OCI-LY1 (cell line): ENCODE measurements at regions not wholly inside any gene's neighbourhood (a gene's known extent, or its start where the extent isn't known, plus 50 kb on each side); places are given as distances from the start of the nearest gene placed in this dataset.
A peak's percentile ranks its signal among the peaks of the same experiment; 100 is the strongest.
"Not testable (repeated sequence)": the region's sequence is repeated elsewhere in the genome, so short reads cannot be mapped to it uniquely, and the experiment has no call there.

Source experiments
- H2AFZ ChIP-seq: fragments of 200-600 bp; sonication (generic), shearing (Covaris generic); 2 replicates; pipeline ENCODE4 v1.6.0; 2014; ENCODE audit warnings: antibody characterized with exemption, mild to moderate bottlenecking, low read length
- H3F3A ChIP-seq: fragments of 200-600 bp; sonication (generic), shearing (Covaris generic); 2 replicates; pipeline ENCODE4 v1.6.0; 2014; ENCODE audit warnings: mild to moderate bottlenecking, antibody characterized with exemption, low read length, moderate library complexity; ENCODE audit not compliant: insufficient read depth
- H3K27ac ChIP-seq: fragments of 200-600 bp; sonication (generic); 2 replicates; pipeline ENCODE4 v1.5.1; 2014; ENCODE audit warnings: low read length, mixed run types, mild to moderate bottlenecking, low read depth; ENCODE audit not compliant: poor library complexity, severe bottlenecking
- H3K27me3 ChIP-seq: fragments of 200-600 bp; sonication (generic); 2 replicates; pipeline ENCODE4 v1.6.0; 2014; ENCODE audit warnings: antibody characterized with exemption, mild to moderate bottlenecking, low read length, moderate library complexity; ENCODE audit not compliant: insufficient read depth
- H3K36me3 ChIP-seq: fragments of 200-600 bp; sonication (generic); 2 replicates; pipeline ENCODE4 v1.6.1; 2014; ENCODE audit warnings: mild to moderate bottlenecking, antibody characterized with exemption, low read length, moderate library complexity, mixed read lengths; ENCODE audit not compliant: insufficient read depth
- H3K4me1 ChIP-seq: fragments of 200-600 bp; sonication (generic); 2 replicates; pipeline ENCODE4 v1.5.1; 2014; ENCODE audit warnings: mild to moderate bottlenecking, low read length, moderate library complexity; ENCODE audit not compliant: insufficient read depth, severe bottlenecking
- H3K4me2 ChIP-seq: fragments of 200-600 bp; sonication (generic), shearing (Covaris generic); 2 replicates; pipeline ENCODE4 v1.6.1; 2014; ENCODE audit warnings: low read length
- H3K4me3 ChIP-seq: fragments of 200-600 bp; sonication (generic); 2 replicates; pipeline ENCODE4 v1.5.1; 2014; ENCODE audit warnings: low read length, low read depth, mild to moderate bottlenecking, mixed read lengths; ENCODE audit not compliant: poor library complexity, severe bottlenecking
- H3K79me2 ChIP-seq: fragments of 200-600 bp; shearing (Covaris generic); 2 replicates; pipeline ENCODE4 v1.6.1; 2016; ENCODE audit warnings: mixed run types, low read length, mixed read lengths; ENCODE audit not compliant: insufficient read depth
- H3K9ac ChIP-seq: fragments of 200-600 bp; sonication (generic), shearing (Covaris generic); 2 replicates; pipeline ENCODE4 v1.6.1; 2014; ENCODE audit warnings: mild to moderate bottlenecking, low read length, mixed read lengths
- H3K9me2 ChIP-seq: fragments of 200-600 bp; sonication (generic), shearing (Covaris generic); 2 replicates; pipeline ENCODE4 v1.6.1; 2014; ENCODE audit warnings: low read depth, mild to moderate bottlenecking, low read length, mixed read lengths
- H3K9me3 ChIP-seq: fragments of 200-600 bp; shearing (Covaris generic); 2 replicates; pipeline ENCODE4 v1.6.1; 2014; ENCODE audit warnings: low read length, mixed read lengths
- H4K20me1 ChIP-seq: fragments of 200-600 bp; sonication (generic), shearing (Covaris generic); 2 replicates; pipeline ENCODE4 v1.6.0; 2016; ENCODE audit warnings: mild to moderate bottlenecking, low read length; ENCODE audit not compliant: insufficient read depth

GRCh38 chr14:106741086-106741827 lies 1214.9 kb downstream of the TMEM121 start:
- not testable (repeated sequence) for H3K36me3 ChIP-seq, H3F3A ChIP-seq, H3K27me3 ChIP-seq, H3K79me2 ChIP-seq, H2AFZ ChIP-seq, H4K20me1 ChIP-seq, H3K9me2 ChIP-seq, H3K4me1 ChIP-seq, H3K4me2 ChIP-seq, H3K9me3 ChIP-seq, H3K27ac ChIP-seq, H3K9ac ChIP-seq, H3K4me3 ChIP-seq

- H3K79me2 ChIP-seq, H3K9ac ChIP-seq, H3K4me3 ChIP-seq, H3F3A ChIP-seq, H3K4me2 ChIP-seq, H3K36me3 ChIP-seq, H3K27me3 ChIP-seq, H2AFZ ChIP-seq, H3K4me1 ChIP-seq, H4K20me1 ChIP-seq, H3K9me2 ChIP-seq, H3K9me3 ChIP-seq, H3K27ac ChIP-seq: not testable (repeated sequence)
Observed at GRCh38 chr14:106745016-106745767, 1218.8 kb downstream of the TMEM121 start.

GRCh38 chr14:106750089-106750488 lies 1223.7 kb downstream of the TMEM121 start:
- not testable (repeated sequence) for H3K9me3 ChIP-seq, H3K9ac ChIP-seq, H3K36me3 ChIP-seq, H3K4me1 ChIP-seq, H3K4me2 ChIP-seq, H3K27me3 ChIP-seq, H3F3A ChIP-seq, H3K9me2 ChIP-seq, H2AFZ ChIP-seq, H4K20me1 ChIP-seq, H3K27ac ChIP-seq, H3K79me2 ChIP-seq, H3K4me3 ChIP-seq

- H3K4me2 ChIP-seq, H3K27me3 ChIP-seq, H3K9ac ChIP-seq, H3K4me3 ChIP-seq, H3K79me2 ChIP-seq, H3K27ac ChIP-seq, H2AFZ ChIP-seq, H3K9me2 ChIP-seq, H4K20me1 ChIP-seq, H3F3A ChIP-seq, H3K9me3 ChIP-seq, H3K4me1 ChIP-seq, H3K36me3 ChIP-seq: not testable (repeated sequence)
Observed at GRCh38 chr14:106753751-106754150, 1227.4 kb downstream of the TMEM121 start.

GRCh38 chr14:106757444-106757843 lies 1231.1 kb downstream of the TMEM121 start:
- H3K9me3 ChIP-seq, H3K27me3 ChIP-seq, H3K9me2 ChIP-seq, H3K4me2 ChIP-seq, H3K79me2 ChIP-seq, H3K36me3 ChIP-seq, H3K4me1 ChIP-seq, H3K27ac ChIP-seq, H3F3A ChIP-seq, H4K20me1 ChIP-seq, H2AFZ ChIP-seq, H3K4me3 ChIP-seq, H3K9ac ChIP-seq: not testable (repeated sequence)

- not testable (repeated sequence) for H3K36me3 ChIP-seq, H3K27me3 ChIP-seq, H3K9me3 ChIP-seq, H4K20me1 ChIP-seq, H2AFZ ChIP-seq, H3K9ac ChIP-seq, H3F3A ChIP-seq, H3K27ac ChIP-seq, H3K4me2 ChIP-seq, H3K79me2 ChIP-seq, H3K9me2 ChIP-seq
- Histone ChIP-seq H3K4me3 (peak overlapping the region; percentile 27), H3K4me1 (peaks cover 35% of the 10 kb centered on the region)
Observed at GRCh38 chr14:106761886-106762816, 1235.8 kb downstream of the TMEM121 start.
